NB4 (cell line): ENCODE measurements at regions not wholly inside any gene's neighbourhood (a gene's known extent, or its start where the extent isn't known, plus 50 kb on each side); places are given as distances from the start of the nearest gene placed in this dataset.

Experiments
- DNase-seq: peaks from one replicate; pipeline ENCODE4 v3.0.0; 2010; ENCODE audit warnings: low read depth
- H3K4me3 ChIP-seq: one replicate; pipeline ENCODE4 v1.5.1; 2011; ENCODE audit warnings: mild to moderate bottlenecking, low read depth, low read length, moderate library complexity
- CTCF ChIP-seq: IDR thresholded peaks from one replicate; pipeline ENCODE4 v1.5.1; 2012; ENCODE audit warnings: low read depth, low read length
- MYC ChIP-seq: IDR thresholded peaks from 2 replicates; pipeline ENCODE4 v1.6.1; 2011; ENCODE audit warnings: low read depth, low read length
- POLR2A ChIP-seq: IDR thresholded peaks from 2 replicates; pipeline ENCODE4 v1.6.1; 2011; ENCODE audit warnings: mild to moderate bottlenecking; ENCODE audit not compliant: insufficient read length; ENCODE audit errors: extremely low read depth
- TF ChIP-seq, protein P1 (sequence below): IDR thresholded peaks from 2 replicates; pipeline ENCODE4 v1.6.1; 2011; ENCODE audit warnings: low read depth, low read length

DNA sequence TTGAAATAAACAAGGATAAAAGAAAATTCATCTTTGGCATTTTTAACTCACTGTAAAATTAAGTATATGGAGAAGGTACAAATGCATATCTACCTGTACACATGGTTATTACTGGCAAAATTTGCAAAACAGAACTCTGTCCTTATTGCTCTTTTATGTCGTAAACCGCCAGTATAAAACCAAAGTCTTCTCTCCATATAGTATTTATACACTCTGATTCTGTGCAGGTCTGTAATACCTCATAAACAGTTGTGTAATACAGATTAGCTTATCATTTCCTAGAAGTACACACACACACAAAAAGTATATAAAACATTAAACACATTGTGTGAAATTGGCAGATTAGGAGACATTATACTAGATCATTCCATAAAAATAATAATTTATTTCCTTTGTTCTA is 406.6 kb upstream of the ANO3 start:
- DNase-seq, result no peak
- no peak for TF ChIP-seq CTCF
- TF ChIP-seq, protein P1, sequence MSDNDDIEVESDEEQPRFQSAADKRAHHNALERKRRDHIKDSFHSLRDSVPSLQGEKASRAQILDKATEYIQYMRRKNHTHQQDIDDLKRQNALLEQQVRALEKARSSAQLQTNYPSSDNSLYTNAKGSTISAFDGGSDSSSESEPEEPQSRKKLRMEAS, result no peak
- TF ChIP-seq POLR2A, result no peak
- TF ChIP-seq MYC, result no peak

DNA sequence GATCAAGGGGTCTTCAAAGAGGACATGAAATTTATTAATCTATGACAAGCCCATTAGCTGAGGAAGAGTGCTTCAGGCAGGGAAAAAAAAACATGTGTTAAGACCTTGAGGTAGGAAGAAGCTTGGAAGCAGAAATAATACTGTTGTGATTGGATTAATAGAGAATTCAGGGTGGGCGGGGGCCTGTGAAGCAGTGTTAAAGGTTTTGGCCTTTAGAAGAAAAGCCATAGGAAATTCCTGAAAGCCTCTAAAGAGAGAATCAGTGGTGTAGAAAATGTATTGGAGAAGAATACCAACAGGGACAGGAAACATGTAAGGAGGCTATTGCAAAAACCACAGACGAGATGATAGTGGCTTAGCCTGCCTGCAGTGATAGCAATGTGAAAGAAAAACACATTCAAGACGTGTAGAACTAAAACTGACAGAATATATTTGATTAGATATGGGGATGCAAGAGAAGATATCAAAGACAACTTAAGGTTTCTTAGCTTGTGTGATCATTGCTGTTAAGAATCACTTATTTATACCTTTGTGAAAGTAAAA is 404.4 kb upstream of the ANO3 start:
- H3K4me3 ChIP-seq, result no peak overlapping the region

More for the DNA sequence above, 406.6 kb upstream of the ANO3 start:
- H3K4me3 ChIP-seq, result no peak overlapping the region

GRCh38 chr11:25928076-25928475 is 403.9 kb upstream of the ANO3 start:
- TF ChIP-seq POLR2A (no peak), CTCF (no peak), MYC (no peak)
- TF ChIP-seq, protein P1, result no peak
- no peak overlapping the region for H3K4me3 ChIP-seq
- no peak for DNase-seq

More for the DNA sequence above, 404.4 kb upstream of the ANO3 start:
- TF ChIP-seq, protein P1, result no peak
- TF ChIP-seq CTCF (no peak), POLR2A (no peak), MYC (no peak)
- DNase-seq, result no peak

GRCh38 chr11:25938952-25939351 is 393.0 kb upstream of the ANO3 start:
- H3K4me3 ChIP-seq, result no peak overlapping the region
- TF ChIP-seq CTCF (no peak), MYC (no peak), POLR2A (no peak)
- TF ChIP-seq, protein P1, result no peak
- DNase-seq, result no peak

DNA sequence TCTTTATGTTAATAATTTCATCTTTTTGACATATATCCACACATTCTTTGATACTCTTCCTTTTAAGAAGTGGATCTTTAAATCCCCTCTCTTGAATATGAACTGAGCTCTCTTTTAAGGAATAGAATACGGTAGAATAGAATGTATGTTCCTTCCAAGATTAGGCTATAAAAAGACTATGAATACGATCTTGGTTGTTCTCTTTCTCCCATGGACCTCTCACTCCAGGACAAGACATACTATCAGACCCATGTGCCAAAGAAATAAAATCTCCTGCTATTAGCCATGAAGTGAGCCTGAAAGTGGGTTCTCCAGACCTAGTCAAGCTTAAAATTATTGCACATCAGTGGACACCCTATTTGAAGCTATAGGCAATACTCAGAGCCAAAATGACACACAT is 392.2 kb upstream of the ANO3 start:
- no peak for TF ChIP-seq MYC
- TF ChIP-seq POLR2A, result no peak
- no peak for TF ChIP-seq CTCF
- no peak for DNase-seq
- no peak overlapping the region for H3K4me3 ChIP-seq

GRCh38 chr11:25941353-25941752 is 390.6 kb upstream of the ANO3 start:
- no peak for TF ChIP-seq POLR2A
- no peak for TF ChIP-seq MYC
- no peak for TF ChIP-seq CTCF
- TF ChIP-seq, protein P1, result no peak
- no peak overlapping the region for H3K4me3 ChIP-seq
- DNase-seq, result no peak
